Endothelial cell (in vitro differentiated cells): ENCODE measurements at regions not wholly inside any gene's neighbourhood (a gene's known extent, or its start where the extent isn't known, plus 50 kb on each side); places are given as distances from the start of the nearest gene placed in this dataset.

Experiments used
- DNase-seq: peaks from one replicate; pipeline ENCODE4 v3.0.0; 2021; ENCODE audit warnings: low spot score
- H3K27ac Mint-ChIP-seq: one replicate; pipeline ENCODE4 v1.8.0; 2021; ENCODE audit warnings: mixed read lengths, inconsistent platforms; ENCODE audit not compliant: unreplicated experiment
- H3K27me3 Mint-ChIP-seq: one replicate; pipeline ENCODE4 v1.8.0; 2021; ENCODE audit warnings: mild to moderate bottlenecking, moderate library complexity, mixed read lengths, inconsistent platforms; ENCODE audit not compliant: unreplicated experiment
- H3K36me3 Mint-ChIP-seq: one replicate; pipeline ENCODE4 v1.8.0; 2021; ENCODE audit warnings: mild to moderate bottlenecking, low read depth, mixed read lengths, inconsistent platforms; ENCODE audit not compliant: unreplicated experiment
- H3K4me1 Mint-ChIP-seq: one replicate; pipeline ENCODE4 v1.8.0; 2021; ENCODE audit warnings: mild to moderate bottlenecking, mixed read lengths, inconsistent platforms; ENCODE audit not compliant: unreplicated experiment
- H3K4me3 Mint-ChIP-seq: one replicate; pipeline ENCODE4 v1.8.0; 2021; ENCODE audit warnings: mild to moderate bottlenecking, mixed read lengths, inconsistent platforms; ENCODE audit not compliant: unreplicated experiment
- H3K9me3 Mint-ChIP-seq: one replicate; pipeline ENCODE4 v1.8.0; 2021; ENCODE audit warnings: mixed read lengths, inconsistent platforms; ENCODE audit not compliant: unreplicated experiment
- CTCF ChIP-seq: fragments of 200-600 bp; sonication (generic); IDR thresholded peaks from one replicate; pipeline ENCODE4 v1.5.0; 2021; ENCODE audit warnings: antibody characterized with exemption; ENCODE audit not compliant: unreplicated experiment

- Mint-ChIP-seq H3K36me3 (no peaks in the 10 kb centered on the region), H3K4me3 (no peak overlapping the region)
- no peak for TF ChIP-seq CTCF
These were observed 226.4 kb downstream of the MAGEB5 start for GRCh38 chrX:26442340-26442739.

GRCh38 chrX:26414534-26414933, 198.6 kb downstream of the MAGEB5 start:
- Mint-ChIP-seq H3K27ac (no peak overlapping the region), H3K27me3 (no peaks in the 10 kb centered on the region)

More at GRCh38 chrX:26442340-26442739, 226.4 kb downstream of the MAGEB5 start:
- Mint-ChIP-seq H3K27ac (no peak overlapping the region), H3K4me1 (no peaks in the 10 kb centered on the region), H3K27me3 (no peaks in the 10 kb centered on the region), H3K9me3 (no peaks in the 10 kb centered on the region)
- peak; percentile 5 for DNase-seq

GRCh38 chrX:26411045-26411444, 195.1 kb downstream of the MAGEB5 start:
- no peaks in the 10 kb centered on the region for H3K27me3 Mint-ChIP-seq
- no peaks in the 10 kb centered on the region for H3K9me3 Mint-ChIP-seq
- no peak for DNase-seq
- no peak for TF ChIP-seq CTCF
- no peak overlapping the region for H3K4me3 Mint-ChIP-seq
- no peaks in the 10 kb centered on the region for H3K36me3 Mint-ChIP-seq
- H3K27ac Mint-ChIP-seq: no peak overlapping the region
- no peaks in the 10 kb centered on the region for H3K4me1 Mint-ChIP-seq

More at GRCh38 chrX:26414534-26414933, 198.6 kb downstream of the MAGEB5 start:
- Mint-ChIP-seq H3K9me3 (no peaks in the 10 kb centered on the region), H3K36me3 (no peaks in the 10 kb centered on the region), H3K4me1 (no peaks in the 10 kb centered on the region), H3K4me3 (no peak overlapping the region)
- TF ChIP-seq CTCF: no peak
- no peak for DNase-seq

- Mint-ChIP-seq H3K4me3 (no peak overlapping the region), H3K27ac (no peak overlapping the region), H3K9me3 (no peaks in the 10 kb centered on the region), H3K27me3 (no peaks in the 10 kb centered on the region), H3K36me3 (no peaks in the 10 kb centered on the region), H3K4me1 (no peaks in the 10 kb centered on the region)
- no peak for DNase-seq
- TF ChIP-seq CTCF: no peak
These were observed 193.7 kb downstream of the MAGEB5 start for GRCh38 chrX:26409636-26410035.

DNA sequence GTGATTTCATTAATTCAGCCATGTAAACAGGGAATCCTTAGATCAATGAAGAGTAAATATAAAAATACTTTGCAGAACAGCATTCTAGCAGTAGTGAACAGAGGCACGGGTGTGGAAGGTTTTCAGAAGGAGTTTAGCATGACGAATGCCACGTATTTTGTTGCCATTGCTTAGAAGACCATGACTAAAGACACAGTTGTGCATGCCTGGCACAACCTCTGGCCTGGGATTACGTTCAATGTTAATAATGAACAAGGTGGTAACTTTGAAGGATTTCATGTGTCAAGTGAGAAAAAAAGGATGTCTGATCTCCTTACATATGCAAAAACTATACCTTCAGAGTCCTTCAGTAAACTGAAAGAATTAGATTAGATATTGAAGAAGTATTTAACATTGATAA, 171.9 kb downstream of the MAGEB5 start:
- H3K4me1 Mint-ChIP-seq: no peaks in the 10 kb centered on the region
- H3K4me3 Mint-ChIP-seq: no peak overlapping the region
- DNase-seq: no peak
- no peaks in the 10 kb centered on the region for H3K36me3 Mint-ChIP-seq
- no peaks in the 10 kb centered on the region for H3K27me3 Mint-ChIP-seq
- no peaks in the 10 kb centered on the region for H3K9me3 Mint-ChIP-seq
- TF ChIP-seq CTCF: no peak
- H3K27ac Mint-ChIP-seq: no peak overlapping the region
